NOMO-1 treated with dmso at 0.1 percent for 144 hours (cell line): ENCODE measurements at regions not wholly inside any gene's neighbourhood (a gene's known extent, or its start where the extent isn't known, plus 50 kb on each side); places are given as distances from the start of the nearest gene placed in this dataset.
"Not testable (repeated sequence)": the region's sequence is repeated elsewhere in the genome, so short reads cannot be mapped to it uniquely, and the experiment has no call there.

ENCODE experiments used
- DNase-seq: peaks from one replicate; lab custom pipeline; 2025; ENCODE audit not compliant: unreplicated experiment; lab: John Stamatoyannopoulos, UW

GRCh38 chr15:81779181-81779580 is 266.6 kb downstream of the MEX3B start:
- DNase-seq: no peak

GRCh38 chr15:81777546-81777945 is 268.3 kb downstream of the MEX3B start:
- no peak for DNase-seq

GRCh38 chr15:81776976-81777375 is 268.8 kb downstream of the MEX3B start:
- DNase-seq: no peak

- DNase-seq: not testable (repeated sequence)
These were observed 270.0 kb downstream of the MEX3B start for GRCh38 chr15:81775779-81776178.

GRCh38 chr15:81774309-81774708 is 271.5 kb downstream of the MEX3B start:
- no peak for DNase-seq

- DNase-seq: no peak
These were observed 277.0 kb downstream of the MEX3B start for GRCh38 chr15:81768773-81769172.

- no peak for DNase-seq
These were observed 278.9 kb downstream of the MEX3B start for GRCh38 chr15:81766829-81767475.

- DNase-seq: no peak
These were observed 280.0 kb downstream of the MEX3B start for GRCh38 chr15:81765816-81766215.

GRCh38 chr15:81763304-81763703 is 282.5 kb downstream of the MEX3B start:
- DNase-seq: no peak

- no peak for DNase-seq
These were observed 285.1 kb downstream of the MEX3B start for GRCh38 chr15:81760686-81761085.

- no peak for DNase-seq
These were observed 287.0 kb downstream of the MEX3B start for GRCh38 chr15:81758818-81759284.

GRCh38 chr15:81755626-81756025 is 290.2 kb downstream of the MEX3B start:
- no peak for DNase-seq

GRCh38 chr15:81754078-81754477 is 291.7 kb downstream of the MEX3B start:
- DNase-seq: no peak

- DNase-seq: no peak
These were observed 292.8 kb downstream of the MEX3B start for GRCh38 chr15:81752974-81753373.

GRCh38 chr15:81752546-81752942 is 293.3 kb downstream of the MEX3B start:
- DNase-seq: no peak

- no peak for DNase-seq
These were observed 293.8 kb downstream of the MEX3B start for GRCh38 chr15:81751816-81752545.

GRCh38 chr15:81751256-81751655 is 294.6 kb downstream of the MEX3B start:
- no peak for DNase-seq

- no peak for DNase-seq
These were observed 296.0 kb downstream of the MEX3B start for GRCh38 chr15:81749716-81750375.

GRCh38 chr15:81747482-81747881 is 298.3 kb downstream of the MEX3B start:
- no peak for DNase-seq

- DNase-seq: no peak
These were observed 298.8 kb downstream of the MEX3B start for GRCh38 chr15:81747026-81747425.

- no peak for DNase-seq
These were observed 301.5 kb downstream of the MEX3B start for GRCh38 chr15:81744364-81744763.

GRCh38 chr15:81740416-81740815 is 305.4 kb downstream of the MEX3B start:
- DNase-seq: no peak
